GM12878 (cell line): ENCODE measurements at regions not wholly inside any gene's neighbourhood (a gene's known extent, or its start where the extent isn't known, plus 50 kb on each side); places are given as distances from the start of the nearest gene placed in this dataset.
A peak's percentile ranks its signal among the peaks of the same experiment; 100 is the strongest.

Experiments
- ATAC-seq: fragments of 200-7000 bp; cut with Tn5 transposase; 3 replicates; pipeline ENCODE4 v1.9.1; 2020; ENCODE audit warnings: mild to moderate bottlenecking, moderate library complexity
- BruUV-seq: library from RNA; stranded (reverse); fragments of 400-500 nt; replicated peaks from 2 replicates; lab custom pipeline; 2021; lab: Mats Ljungman, UMichigan
- CTCF ChIA-PET: fragments of 300-600 bp; sonication (Branson Sonifier 250); formaldehyde crosslinking; extraction: SDS; loops from one replicate; lab custom pipeline; 2021; ENCODE audit warnings: inconsistent platforms; lab: Yijun Ruan, JAX
- POLR2A ChIA-PET: fragments of 350-600 bp; formaldehyde crosslinking; extraction: SDS; loops from one replicate; lab custom pipeline; 2021; ENCODE audit warnings: inconsistent platforms; lab: Charles Lee
- RAD21 ChIA-PET: fragments of 300-600 bp; sonication (Branson Sonifier 250); formaldehyde crosslinking; loops from one replicate; lab custom pipeline; 2023; ENCODE audit warnings: antibody characterized with exemption; ENCODE audit not compliant: unreplicated experiment; lab: Charles Lee
- SMC1A ChIA-PET: fragments of 300-600 bp; sonication (Branson Sonifier 250); formaldehyde crosslinking; loops from one replicate; lab custom pipeline; 2023; ENCODE audit not compliant: unreplicated experiment, uncharacterized antibody; lab: Charles Lee
- DNase-seq: peaks from one replicate; pipeline ENCODE4 v3.0.0-alpha.2; 2011; ENCODE audit warnings: low read depth, low spot score
- FAIRE-seq: peaks from 3 replicates; lab custom pipeline; 2011; peaks lifted over from hg19 to GRCh38; lab: Jason Lieb, UNC
- H2AFZ ChIP-seq: 2 replicates; pipeline ENCODE4 v1.6.0; 2011; ENCODE audit warnings: low read depth, low read length, control low read depth; ENCODE audit not compliant: control insufficient read depth
- H3K27ac ChIP-seq: 2 replicates; pipeline ENCODE4 v1.5.1; 2011; ENCODE audit warnings: control low read depth; ENCODE audit not compliant: control insufficient read depth, insufficient read depth
- H3K27me3 ChIP-seq, 2 experiments: replicated peaks in 1 of 2; 2 replicates each; pipeline versions ENCODE4 v1.6.0 to v1.6.1; 2011; ENCODE audit warnings: low read length in 1 of 2; ENCODE audit not compliant: control insufficient read depth in 2 of 2, insufficient read depth in 2 of 2
- H3K36me3 ChIP-seq, 2 experiments: 2 replicates each; pipeline ENCODE4 v1.5.1; 2011; ENCODE audit warnings: low read length in 1 of 2; ENCODE audit not compliant: control insufficient read depth in 2 of 2, insufficient read depth in 2 of 2
- H3K4me1 ChIP-seq: 2 replicates; pipeline ENCODE4 v1.6.1; 2011; ENCODE audit warnings: mild to moderate bottlenecking, low read length, moderate library complexity, mixed read lengths; ENCODE audit not compliant: control insufficient read depth, insufficient read depth
- H3K4me2 ChIP-seq: 2 replicates; pipeline ENCODE4 v1.6.0; 2011; ENCODE audit warnings: control low read depth; ENCODE audit not compliant: control insufficient read depth, insufficient read depth
- H3K4me3 ChIP-seq: fragments of 200-600 bp; sonication (generic); 2 replicates; pipeline ENCODE4 v1.5.1; 2016
- H3K79me2 ChIP-seq: 2 replicates; pipeline ENCODE4 v1.6.0; 2011; ENCODE audit warnings: low read length; ENCODE audit not compliant: control insufficient read depth, insufficient read depth
- H3K9ac ChIP-seq: 2 replicates; pipeline ENCODE4 v1.8.0; 2011; ENCODE audit warnings: low read length, control low read depth, mixed read lengths; ENCODE audit not compliant: control insufficient read depth, insufficient read depth
- H3K9me3 ChIP-seq: replicated peaks from 3 replicates; pipeline ENCODE4 v1.5.1; 2011; ENCODE audit warnings: mild to moderate bottlenecking, low read length; ENCODE audit not compliant: control insufficient read depth, insufficient read depth
- H4K20me1 ChIP-seq: 2 replicates; pipeline ENCODE4 v1.6.0; 2011; ENCODE audit not compliant: control insufficient read depth, insufficient read depth
- DPF2 ChIP-seq: fragments of 450-650 bp; IDR thresholded peaks from 2 replicates; pipeline ENCODE4 v1.6.1; 2017; ENCODE audit warnings: mild to moderate bottlenecking
- RAD21 ChIP-seq: IDR thresholded peaks from 2 replicates; pipeline ENCODE4 v1.6.1; 2011; ENCODE audit warnings: mild to moderate bottlenecking, low read depth, low read length, moderate library complexity; ENCODE audit not compliant: insufficient read depth
- RUNX3 ChIP-seq: IDR thresholded peaks from 2 replicates; pipeline ENCODE4 v1.6.1; 2012; ENCODE audit warnings: low read length, inconsistent platforms
- SMC3 ChIP-seq: IDR thresholded peaks from 2 replicates; pipeline ENCODE4 v1.6.1; 2011; ENCODE audit warnings: low read length, improper control_type of control experiment, borderline replicate concordance
- SRF ChIP-seq, 2 experiments: IDR thresholded peaks; 2 replicates each; pipeline ENCODE4 v1.6.1; 2011; ENCODE audit warnings: low read depth in 2 of 2, low read length in 2 of 2, mild to moderate bottlenecking in 1 of 2, moderate library complexity in 1 of 2
- WGBS: methylation state at CpG from one replicate; pipeline ENCODE4 v1.1.6; 2016; ENCODE audit warnings: low lambda C conversion rate; ENCODE audit not compliant: insufficient replicate concordance, insufficient coverage; ENCODE audit errors: missing lambda C conversion rate; 5-methylcytosine and 5-hydroxymethylcytosine counted together
- in situ Hi-C: fragments of 300-500 bp; cut with MboI; formaldehyde crosslinking; loops from 9 replicates; pipeline ENCODE4 v1.14.3; 2018; ENCODE audit warnings: mixed read lengths
- intact Hi-C: fragments of 100-400 bp; cut with micrococcal nuclease; formaldehyde crosslinking; loops from one replicate; pipeline ENCODE4 v1.14.2; 2022; ENCODE audit not compliant: unreplicated experiment
- TF ChIP-seq, protein P1 (sequence below): IDR thresholded peaks from 2 replicates; pipeline ENCODE4 v1.6.1; 2011; ENCODE audit warnings: mild to moderate bottlenecking, low read depth, low read length, moderate library complexity; ENCODE audit not compliant: insufficient replicate concordance
- TF ChIP-seq, protein P2 (sequence below), 3 experiments: IDR thresholded peaks in 2 of 3; conservative IDR thresholded peaks in 1 of 3; 2 replicates each; pipeline ENCODE4 v1.5.1; 2011; ENCODE audit warnings: low read depth in 3 of 3, low read length in 3 of 3, mild to moderate bottlenecking in 3 of 3, control low read depth in 2 of 3, moderate library complexity in 2 of 3, inconsistent platforms in 1 of 3, mixed read lengths in 1 of 3; ENCODE audit not compliant: control insufficient read depth in 2 of 3, insufficient read depth in 1 of 3; ENCODE audit errors: extremely low read depth in 1 of 3

- RAD21 ChIA-PET, result no interaction called here
- SMC1A ChIA-PET, result interaction anchor here (0.6 to 1.2 kb wide), 2 partner anchors 182 to 341 kb away, joined by 3 read pairs; no protein-coding TSS in a partner anchor
- H3K9ac ChIP-seq, result no peak overlapping the region
- H3K9me3 ChIP-seq, result peaks cover 21% of the 10 kb centered on the region
- TF ChIP-seq, protein P1, sequence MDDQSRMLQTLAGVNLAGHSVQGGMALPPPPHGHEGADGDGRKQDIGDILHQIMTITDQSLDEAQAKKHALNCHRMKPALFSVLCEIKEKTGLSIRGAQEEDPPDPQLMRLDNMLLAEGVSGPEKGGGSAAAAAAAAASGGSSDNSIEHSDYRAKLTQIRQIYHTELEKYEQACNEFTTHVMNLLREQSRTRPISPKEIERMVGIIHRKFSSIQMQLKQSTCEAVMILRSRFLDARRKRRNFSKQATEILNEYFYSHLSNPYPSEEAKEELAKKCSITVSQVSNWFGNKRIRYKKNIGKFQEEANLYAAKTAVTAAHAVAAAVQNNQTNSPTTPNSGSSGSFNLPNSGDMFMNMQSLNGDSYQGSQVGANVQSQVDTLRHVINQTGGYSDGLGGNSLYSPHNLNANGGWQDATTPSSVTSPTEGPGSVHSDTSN, result no peak
- TF ChIP-seq SMC3 (peak; percentile 35; the same call in 1 of the 2 replicates), RUNX3 (0 out of 2 replicates have a peak, but pooled peaks have one; percentile 19), RAD21 (peak; percentile 42), DPF2 (no peak), SRF (IDR thresholded peaks at IDR 0.05; ENCODE audit: low read depth in 2 of 2, low read length in 2 of 2) (no peak)
- TF ChIP-seq, protein P2, sequence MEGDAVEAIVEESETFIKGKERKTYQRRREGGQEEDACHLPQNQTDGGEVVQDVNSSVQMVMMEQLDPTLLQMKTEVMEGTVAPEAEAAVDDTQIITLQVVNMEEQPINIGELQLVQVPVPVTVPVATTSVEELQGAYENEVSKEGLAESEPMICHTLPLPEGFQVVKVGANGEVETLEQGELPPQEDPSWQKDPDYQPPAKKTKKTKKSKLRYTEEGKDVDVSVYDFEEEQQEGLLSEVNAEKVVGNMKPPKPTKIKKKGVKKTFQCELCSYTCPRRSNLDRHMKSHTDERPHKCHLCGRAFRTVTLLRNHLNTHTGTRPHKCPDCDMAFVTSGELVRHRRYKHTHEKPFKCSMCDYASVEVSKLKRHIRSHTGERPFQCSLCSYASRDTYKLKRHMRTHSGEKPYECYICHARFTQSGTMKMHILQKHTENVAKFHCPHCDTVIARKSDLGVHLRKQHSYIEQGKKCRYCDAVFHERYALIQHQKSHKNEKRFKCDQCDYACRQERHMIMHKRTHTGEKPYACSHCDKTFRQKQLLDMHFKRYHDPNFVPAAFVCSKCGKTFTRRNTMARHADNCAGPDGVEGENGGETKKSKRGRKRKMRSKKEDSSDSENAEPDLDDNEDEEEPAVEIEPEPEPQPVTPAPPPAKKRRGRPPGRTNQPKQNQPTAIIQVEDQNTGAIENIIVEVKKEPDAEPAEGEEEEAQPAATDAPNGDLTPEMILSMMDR (IDR thresholded peaks at IDR 0.05 in 2 of 3, conservative IDR thresholded peaks at IDR 0.05 in 1 of 3; ENCODE audit: control insufficient read depth in 2 of 3, extremely low read depth in 1 of 3, insufficient read depth in 1 of 3, low read depth in 3 of 3, low read length in 3 of 3), result peak in 2 of 3 experiments; percentile 43 to 44; a peak in 3 of 6 replicates
- CTCF ChIA-PET, result interaction anchor here (0.9 to 1.1 kb wide), 2 partner anchors 343 to 404 kb away, joined by 3 read pairs; no protein-coding TSS in a partner anchor
- H3K27ac ChIP-seq, result no peak overlapping the region
- no peaks in the 10 kb centered on the region for H3K27me3 ChIP-seq
- H3K79me2 ChIP-seq, result no peaks in the 10 kb centered on the region
- ATAC-seq, result no peak
- no peak for DNase-seq
- H4K20me1 ChIP-seq, result no peaks in the 10 kb centered on the region
- POLR2A ChIA-PET, result interaction anchor here (0.6 kb wide), 1 partner anchor 461 kb away, joined by 3 read pairs; no protein-coding TSS in a partner anchor
- intact Hi-C loops, result loop anchor here (1.0 to 2.0 kb wide), 2 partner anchors 184 to 346 kb away; no protein-coding TSS in a partner anchor
- H3K4me1 ChIP-seq, result no peaks in the 10 kb centered on the region
- H3K4me2 ChIP-seq, result no peak overlapping the region
- H3K4me3 ChIP-seq, result no peak overlapping the region
- WGBS, result 11% methylated on average over 4 of the region's 4 CpGs
- in situ Hi-C loops, result loop anchor here (5.0 kb wide), 1 partner anchor 347 kb away; no protein-coding TSS in a partner anchor
- no peaks in the 10 kb centered on the region for H3K36me3 ChIP-seq
- no TSS peak for BruUV-seq
- peak; percentile 62 for FAIRE-seq
- H2AFZ ChIP-seq, result no peak overlapping the region
Measured at GRCh38 chr10:90138844-90139243, 437.5 kb downstream of the KIF20B start.
